Vagina (tissue), 2 donors: ENCODE measurements at regions not wholly inside any gene's neighbourhood (a gene's known extent, or its start where the extent isn't known, plus 50 kb on each side); places are given as distances from the start of the nearest gene placed in this dataset.

ENCODE experiments used
- DNase-seq, 2 donors: peaks; one replicate each; pipeline ENCODE4 v3.0.0-alpha.2; 2017; ENCODE audit errors: extremely low spot score in 2 of 2
- H3K27ac ChIP-seq: fragments of 200-600 bp; sonication (generic); one replicate; pipeline ENCODE4 v1.5.1; 2019
- H3K27me3 ChIP-seq: fragments of 200-600 bp; sonication (generic); one replicate; pipeline ENCODE4 v1.5.1; 2019
- H3K36me3 ChIP-seq, 2 donors: fragments of 200-600 bp; sonication (generic); one replicate each; pipeline ENCODE4 v1.5.1; 2017 to 2019
- H3K4me1 ChIP-seq: fragments of 200-600 bp; sonication (generic); one replicate; pipeline ENCODE4 v1.5.1; 2019
- H3K4me3 ChIP-seq, 2 donors: fragments of 200-600 bp; sonication (generic); 1 replicate in 1 of 2; 2 replicates in 1 of 2; pipeline ENCODE4 v1.5.1; 2016 to 2019
- H3K9me3 ChIP-seq: fragments of 200-600 bp; sonication (generic); one replicate; pipeline ENCODE4 v1.5.1; 2019
- CTCF ChIP-seq, 3 experiments: fragments of 450-650 bp in 2 of 3; fragments of 200-600 bp in 1 of 3; sonication (generic) in 1 of 3; IDR thresholded peaks; one replicate each; pipeline ENCODE4 v1.5.1; 2017 to 2019; ENCODE audit warnings: antibody characterized with exemption in 3 of 3, mild to moderate bottlenecking in 2 of 3, moderate library complexity in 2 of 3
- POLR2A ChIP-seq, 2 donors: fragments of 450-650 bp; IDR thresholded peaks; one replicate each; pipeline ENCODE4 v1.6.1; 2017; ENCODE audit warnings: antibody characterized with exemption in 2 of 2, mild to moderate bottlenecking in 2 of 2, moderate library complexity in 2 of 2
- POLR2AphosphoS5 ChIP-seq, 2 donors: sonication (generic); formaldehyde crosslinking; IDR thresholded peaks; one replicate each; pipeline ENCODE4 v1.9.0; 2017; ENCODE audit warnings: antibody characterized with exemption in 2 of 2, mild to moderate bottlenecking in 2 of 2, low read depth in 1 of 2; ENCODE audit not compliant: insufficient read depth in 1 of 2
- intact Hi-C: fragments of 100-400 bp; cut with DNase I; formaldehyde crosslinking; loops from one replicate; pipeline ENCODE4 v1.15.1; 2023

DNA sequence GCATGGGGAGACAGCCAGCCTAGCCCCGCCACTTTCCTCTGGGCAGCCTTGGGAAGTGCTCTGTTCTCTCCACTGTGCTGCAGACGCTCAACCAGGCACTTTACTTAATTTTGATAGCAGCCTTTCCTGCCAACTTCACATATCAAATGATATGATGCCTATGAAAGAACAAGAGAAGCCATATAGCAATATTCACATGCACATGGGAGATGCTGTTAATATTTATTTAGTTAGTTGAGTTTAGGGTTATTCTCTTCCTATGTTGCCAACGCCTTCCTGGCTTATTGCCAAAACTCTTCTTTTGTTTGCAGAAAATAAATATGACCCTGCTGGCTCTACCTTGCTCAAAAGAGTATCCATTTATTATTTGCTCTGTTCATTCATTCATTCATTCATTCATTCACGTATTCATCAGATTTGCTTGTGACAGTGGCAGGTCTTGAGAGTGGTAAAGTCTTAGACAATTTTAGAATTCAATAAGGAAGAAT, 99.3 kb downstream of the GATA6 start:
- no peak overlapping the region for H3K4me3 ChIP-seq
- TF ChIP-seq CTCF (IDR thresholded peaks at IDR 0.05) (no peak), POLR2A (IDR thresholded peaks at IDR 0.05) (no peak)
- DNase-seq: no peak

DNA sequence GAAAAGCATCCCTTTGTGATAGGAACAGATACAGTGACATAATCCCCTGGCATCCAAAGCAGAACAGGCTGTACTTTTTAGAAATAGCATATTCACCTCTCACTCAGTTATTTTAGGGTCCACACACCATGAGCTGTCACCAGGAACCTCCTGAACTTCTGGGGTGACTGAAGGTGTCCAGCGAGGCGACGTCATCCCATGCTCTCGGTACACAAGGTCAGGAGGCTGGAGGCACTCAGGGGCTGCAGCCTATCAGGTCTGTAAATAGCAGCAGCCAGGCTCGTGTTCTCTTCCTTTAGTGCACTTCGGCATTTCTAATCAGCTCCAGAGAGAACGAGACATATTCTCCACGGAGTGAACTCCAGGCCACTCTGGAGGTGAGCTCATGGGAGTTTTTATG, 98.3 kb downstream of the GATA6 start:
- no peaks in the 10 kb centered on the region for H3K36me3 ChIP-seq
- H3K27ac ChIP-seq: no peak overlapping the region
- TF ChIP-seq CTCF (IDR thresholded peaks at IDR 0.05): no peak
- no peak for TF ChIP-seq POLR2A (IDR thresholded peaks at IDR 0.05)
- TF ChIP-seq POLR2AphosphoS5 (IDR thresholded peaks at IDR 0.05; ENCODE audit: insufficient read depth in 1 of 2, low read depth in 1 of 2): no peak
- H3K27me3 ChIP-seq: no peaks in the 10 kb centered on the region
- no peaks in the 10 kb centered on the region for H3K4me1 ChIP-seq
- DNase-seq: no peak
- intact Hi-C loops: no loop called here
- no peaks in the 10 kb centered on the region for H3K9me3 ChIP-seq
- H3K4me3 ChIP-seq: no peak overlapping the region

More for the DNA sequence above, 99.3 kb downstream of the GATA6 start:
- H3K9me3 ChIP-seq: no peaks in the 10 kb centered on the region
- no peaks in the 10 kb centered on the region for H3K27me3 ChIP-seq
- no peaks in the 10 kb centered on the region for H3K4me1 ChIP-seq
- no peaks in the 10 kb centered on the region for H3K36me3 ChIP-seq
- intact Hi-C loops: no loop called here
- H3K27ac ChIP-seq: no peak overlapping the region

DNA sequence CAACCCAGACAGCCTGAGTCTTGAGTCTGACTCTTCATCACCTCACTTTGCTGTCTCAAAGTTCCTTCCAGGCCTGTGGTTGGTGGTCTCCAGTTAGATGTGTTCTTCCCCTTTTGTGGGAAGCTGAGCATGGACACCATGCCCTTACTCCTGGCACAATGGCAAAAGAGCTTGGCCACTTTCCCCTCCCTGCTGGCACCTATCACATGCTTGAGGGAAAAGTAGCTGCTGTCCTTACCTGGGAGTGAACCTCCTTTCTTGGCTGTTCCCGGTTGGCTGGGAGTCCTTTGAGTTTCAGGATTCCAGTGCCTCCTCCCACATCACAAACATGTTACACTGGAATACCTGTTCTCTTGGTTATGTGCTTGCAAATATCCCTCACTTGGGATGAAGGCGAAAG, 97.8 kb downstream of the GATA6 start:
- Histone ChIP-seq H3K27me3 (no peaks in the 10 kb centered on the region), H3K36me3 (no peaks in the 10 kb centered on the region), H3K4me3 (no peak overlapping the region), H3K27ac (no peak overlapping the region), H3K9me3 (no peaks in the 10 kb centered on the region), H3K4me1 (no peaks in the 10 kb centered on the region)
- TF ChIP-seq POLR2AphosphoS5 (IDR thresholded peaks at IDR 0.05; ENCODE audit: insufficient read depth in 1 of 2, low read depth in 1 of 2) (no peak), POLR2A (IDR thresholded peaks at IDR 0.05) (no peak), CTCF (IDR thresholded peaks at IDR 0.05) (no peak)
- no peak for DNase-seq
- intact Hi-C loops: no loop called here

DNA sequence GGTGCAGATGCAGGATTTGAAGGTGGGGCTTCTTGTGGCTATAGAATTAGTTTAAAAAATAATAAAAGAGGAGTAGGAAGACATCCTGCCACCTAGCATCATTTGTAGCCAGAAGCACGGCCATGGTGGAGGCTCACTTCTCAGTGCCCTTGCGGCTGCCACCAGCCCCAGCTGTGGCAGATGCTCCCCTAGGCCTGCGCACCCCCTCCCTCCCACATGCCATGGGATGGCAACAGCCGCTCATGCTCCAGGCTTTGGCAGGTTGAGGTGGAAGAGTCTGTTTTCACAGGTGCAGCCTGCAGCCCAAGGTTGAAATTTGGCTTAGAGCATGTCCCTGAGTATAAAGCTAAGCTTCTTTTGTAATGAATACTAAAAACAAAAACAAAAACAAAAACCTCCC, 96.4 kb downstream of the GATA6 start:
- no peaks in the 10 kb centered on the region for H3K27me3 ChIP-seq
- no peak overlapping the region for H3K27ac ChIP-seq
- H3K9me3 ChIP-seq: no peaks in the 10 kb centered on the region
- no peak overlapping the region for H3K4me3 ChIP-seq
- TF ChIP-seq POLR2A (IDR thresholded peaks at IDR 0.05) (no peak), CTCF (IDR thresholded peaks at IDR 0.05) (no peak), POLR2AphosphoS5 (IDR thresholded peaks at IDR 0.05; ENCODE audit: insufficient read depth in 1 of 2, low read depth in 1 of 2) (no peak)
- no peaks in the 10 kb centered on the region for H3K4me1 ChIP-seq
- DNase-seq: no peak
- H3K36me3 ChIP-seq: no peaks in the 10 kb centered on the region
- intact Hi-C loops: no loop called here

DNA sequence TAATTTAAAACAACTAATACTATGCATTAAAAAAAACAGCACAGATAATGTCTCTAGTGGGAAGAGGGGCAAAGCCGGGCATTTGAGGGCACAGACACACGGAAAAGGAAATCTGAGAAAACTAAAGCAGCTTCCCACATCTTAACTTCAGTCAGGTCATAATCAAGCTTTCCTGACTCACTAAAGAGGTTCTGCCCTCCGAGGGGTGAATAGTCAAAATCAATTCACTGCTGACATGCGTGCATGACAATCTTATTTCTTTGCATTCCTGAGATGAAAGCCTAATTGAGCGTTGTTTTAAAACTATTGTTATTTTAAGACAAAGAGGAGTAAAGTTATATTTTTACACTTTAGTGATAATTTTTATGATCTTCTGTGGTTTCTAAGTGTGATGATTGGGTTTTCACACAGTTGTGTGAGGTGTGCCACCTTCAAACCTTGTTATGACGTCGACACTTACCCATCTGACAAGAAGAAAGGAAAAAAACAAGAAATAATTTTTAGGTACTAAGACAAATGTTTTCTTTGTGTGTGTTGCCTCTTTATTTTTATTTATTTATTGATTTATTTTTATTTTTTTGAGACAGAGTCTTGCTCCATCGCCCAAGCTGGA, 90.9 kb downstream of the GATA6 start:
- DNase-seq: no peak
- H3K9me3 ChIP-seq: no peaks in the 10 kb centered on the region
- intact Hi-C loops: no loop called here
- no peak overlapping the region for H3K4me3 ChIP-seq
- TF ChIP-seq POLR2A (IDR thresholded peaks at IDR 0.05): no peak
- no peaks in the 10 kb centered on the region for H3K27me3 ChIP-seq
- H3K27ac ChIP-seq: no peak overlapping the region
- H3K4me1 ChIP-seq: no peaks in the 10 kb centered on the region
- H3K36me3 ChIP-seq: no peaks in the 10 kb centered on the region
